Pons (tissue), 1 donor: ENCODE measurements at regions not wholly inside any gene's neighbourhood (a gene's known extent, or its start where the extent isn't known, plus 50 kb on each side); places are given as distances from the start of the nearest gene placed in this dataset.

Source experiments
- DNase-seq: peaks from one replicate; pipeline ENCODE4 v3.0.0-alpha.2; 2016; ENCODE audit warnings: low spot score

DNA sequence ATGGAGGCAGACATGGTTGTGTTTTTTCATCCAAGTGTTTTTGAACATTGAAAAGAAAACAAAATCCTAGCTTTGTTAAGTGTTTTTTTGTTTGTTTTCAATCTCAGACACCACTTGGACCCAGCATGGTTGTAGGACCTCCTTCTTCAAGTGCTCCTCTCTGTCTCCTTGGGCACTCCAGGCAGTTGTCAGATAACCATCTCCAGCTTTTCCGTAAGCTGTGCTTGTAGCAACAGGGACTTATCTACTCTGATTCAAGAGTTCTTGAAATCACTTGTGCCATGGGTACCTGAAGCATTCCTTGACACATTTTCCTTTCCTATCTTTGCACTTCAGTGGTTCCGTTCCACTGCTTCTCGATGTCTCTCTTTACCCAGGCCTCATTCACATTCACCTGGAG is 334.9 kb upstream of the DDX53 start:
- DNase-seq = no peak

DNA sequence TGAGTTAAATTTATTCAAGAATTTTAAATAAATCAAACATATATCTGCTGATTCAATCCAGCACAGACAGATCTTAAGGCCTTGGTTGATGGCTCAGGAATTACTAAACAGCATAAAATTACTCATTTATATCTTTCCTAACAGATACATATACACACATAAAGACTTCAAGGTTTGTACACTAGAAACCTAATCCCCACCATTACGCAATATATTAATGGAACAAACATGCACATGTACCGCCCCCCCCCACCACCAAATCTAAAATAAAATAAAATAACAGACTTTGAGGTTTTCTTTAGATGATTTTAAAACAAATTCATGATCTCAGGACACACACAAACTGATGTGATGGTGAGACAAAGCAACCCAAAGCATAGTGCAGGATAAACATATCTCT is 333.9 kb upstream of the DDX53 start:
- DNase-seq = no peak

DNA sequence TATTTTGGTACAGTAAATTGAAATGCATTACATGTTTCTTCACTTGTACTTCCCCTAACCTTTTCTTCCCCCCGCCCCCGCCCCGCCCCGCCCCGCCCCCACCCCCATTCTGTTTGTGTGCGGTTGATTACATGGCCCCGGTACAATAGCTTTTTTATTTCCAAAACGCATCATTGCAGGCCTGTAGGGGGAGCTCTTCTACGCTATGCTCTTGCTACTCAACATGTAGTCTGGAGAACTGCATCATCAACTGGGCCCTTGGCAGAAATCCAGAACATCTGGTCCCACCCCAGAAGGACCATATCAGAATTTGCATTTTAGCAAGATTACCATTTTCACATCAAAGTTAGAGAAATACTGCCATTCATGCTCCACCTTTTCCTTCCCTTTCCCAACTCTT is 333.3 kb upstream of the DDX53 start:
- DNase-seq = peak; percentile 31

DNA sequence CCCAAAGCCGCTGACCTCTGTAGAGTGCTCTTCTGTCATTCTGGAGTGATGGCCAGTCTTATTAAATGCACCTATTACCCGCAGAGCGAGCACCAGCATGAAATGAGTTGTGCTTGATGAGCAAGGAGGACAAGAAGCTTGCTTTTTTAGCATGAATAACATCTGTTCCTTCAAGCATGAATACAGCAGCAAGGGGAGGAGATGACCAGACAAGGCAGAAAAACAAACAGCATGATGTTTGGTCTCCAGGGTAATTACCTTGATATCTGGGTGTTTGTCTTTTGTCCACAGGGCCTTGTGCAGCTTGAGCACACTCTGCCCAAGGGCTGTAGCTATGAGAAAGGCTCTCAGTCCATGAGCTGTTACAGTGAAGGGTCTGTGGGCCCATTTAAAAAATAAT is 324.8 kb upstream of the DDX53 start:
- DNase-seq = no peak

DNA sequence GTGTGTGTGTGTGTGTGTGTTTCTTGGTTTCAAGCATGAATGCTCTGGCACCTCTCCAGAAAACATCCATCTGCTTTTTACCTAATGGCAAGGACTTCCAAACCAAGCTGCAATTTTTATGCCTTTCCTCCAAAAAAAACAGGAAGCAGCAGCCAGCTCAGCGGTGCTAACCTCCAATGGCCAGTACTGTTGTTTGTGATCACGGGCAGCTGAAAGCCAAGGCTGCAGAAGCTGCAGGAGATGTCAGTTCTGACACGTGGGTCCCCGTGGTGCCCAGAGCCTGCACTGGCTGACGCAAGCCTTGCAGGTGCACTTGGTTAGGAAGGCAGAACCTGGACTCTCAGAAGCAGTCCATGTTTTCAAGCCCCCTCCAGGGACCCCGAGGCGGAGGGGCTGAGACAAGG is 313.6 kb upstream of the DDX53 start:
- DNase-seq = peak; percentile 2

DNA sequence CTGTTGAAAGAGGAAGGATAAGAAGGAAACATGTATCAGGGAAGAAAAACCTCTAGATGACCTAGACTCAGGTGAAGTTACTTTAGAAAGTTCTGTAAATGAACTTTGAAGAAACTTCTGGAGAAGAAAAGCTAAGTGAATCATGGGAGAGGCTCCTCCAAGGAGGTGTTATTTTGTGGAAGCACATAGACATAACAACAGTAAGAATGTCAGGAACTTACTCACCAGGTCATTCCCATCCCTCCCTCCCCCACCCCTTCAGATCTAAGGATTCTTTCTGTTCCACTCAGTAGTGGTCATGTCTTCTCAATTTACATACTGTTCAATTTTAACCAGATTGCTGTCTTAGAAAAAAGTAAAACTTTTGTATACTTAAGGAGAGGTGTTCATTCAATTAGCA is 310.5 kb upstream of the DDX53 start:
- DNase-seq = no peak

DNA sequence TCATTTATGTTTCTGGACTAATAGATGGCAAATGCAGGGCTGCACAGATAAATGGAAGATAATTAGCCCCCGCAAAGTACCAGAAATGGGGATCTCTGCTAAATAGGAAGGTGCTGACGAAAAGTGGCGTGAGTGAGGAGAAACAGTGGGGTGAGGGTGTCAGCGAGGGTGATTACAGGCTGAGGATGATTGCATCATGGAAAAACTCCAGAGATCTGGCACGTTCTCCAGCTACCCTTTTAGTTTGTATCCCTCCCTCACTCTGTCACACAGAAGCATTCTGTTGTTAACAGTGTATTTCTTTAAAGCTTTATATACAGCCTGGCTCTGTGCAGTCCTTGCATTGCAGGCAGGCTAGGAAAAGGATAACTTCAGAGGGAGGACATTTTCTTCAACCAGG is 309.6 kb upstream of the DDX53 start:
- DNase-seq = no peak

DNA sequence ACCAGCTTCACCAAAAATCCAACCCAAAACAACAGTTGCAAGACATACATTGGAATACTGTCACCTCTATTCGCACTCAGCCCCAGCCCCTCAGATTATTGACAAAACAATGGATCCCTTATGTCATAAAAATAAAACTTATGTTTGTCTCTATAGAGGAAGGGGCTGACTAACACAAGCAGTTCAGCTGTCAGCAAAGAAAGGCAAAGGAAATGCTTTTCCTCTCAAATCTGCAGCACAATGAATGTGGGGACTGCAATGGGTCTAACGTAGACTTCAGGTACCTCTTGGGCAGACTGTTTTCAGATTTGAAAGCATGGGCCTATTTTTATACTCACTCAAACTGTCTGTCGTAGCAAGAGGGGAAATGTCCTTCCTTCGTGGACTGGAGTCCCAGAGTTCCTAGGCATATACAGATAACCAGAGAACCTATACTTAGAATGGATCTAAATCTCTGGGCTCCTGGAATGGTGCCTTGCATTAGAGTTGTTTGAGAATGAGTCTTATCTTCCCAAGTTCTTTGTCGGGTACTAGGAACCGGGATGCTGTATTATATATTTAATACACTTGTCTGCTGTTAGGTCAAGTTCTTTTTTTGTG is 307.7 kb upstream of the DDX53 start:
- DNase-seq = no peak

DNA sequence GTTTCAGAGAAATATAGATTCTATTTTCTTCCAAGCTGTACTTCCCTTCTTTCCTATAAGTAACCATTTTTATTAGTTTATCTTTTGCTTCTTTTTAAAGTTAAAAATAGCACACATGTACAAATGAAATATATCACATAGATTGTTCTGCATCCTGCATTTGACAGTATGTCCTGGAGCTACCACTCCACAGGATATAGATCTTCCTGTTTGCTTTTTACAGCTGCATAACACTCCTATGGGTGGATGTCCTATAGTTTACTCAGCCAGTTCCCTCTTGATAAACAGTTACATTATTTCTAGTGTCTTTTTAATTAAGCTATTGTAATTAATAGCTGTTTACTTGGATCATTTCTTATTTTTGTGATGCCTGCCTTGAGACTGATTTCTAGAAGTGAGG is 301.6 kb upstream of the DDX53 start:
- DNase-seq = no peak

DNA sequence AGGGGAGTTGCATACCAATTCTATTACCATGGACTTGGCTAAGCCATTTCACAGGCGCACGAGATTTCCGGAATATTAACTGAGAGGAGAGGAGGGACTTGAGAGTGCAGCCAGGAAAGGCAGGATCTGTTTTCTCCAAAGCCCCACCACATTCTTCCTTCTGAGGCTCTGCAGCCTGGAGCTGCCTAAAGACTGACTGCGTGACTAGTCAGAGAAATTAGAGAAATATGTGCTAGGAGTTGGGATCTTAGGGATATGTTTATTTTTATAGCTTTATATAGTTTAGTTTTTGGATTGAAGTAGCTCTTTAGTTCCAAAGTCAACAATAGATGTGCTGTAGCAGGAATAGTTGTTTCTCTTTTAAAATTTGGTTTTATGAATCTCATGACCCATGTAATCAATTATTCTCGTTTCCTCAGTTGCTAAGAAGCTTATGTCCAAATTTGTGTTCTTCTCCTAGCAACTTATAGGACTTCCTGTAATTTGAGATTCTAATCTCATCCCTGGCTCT is 300.1 kb upstream of the DDX53 start:
- no peak for DNase-seq

DNA sequence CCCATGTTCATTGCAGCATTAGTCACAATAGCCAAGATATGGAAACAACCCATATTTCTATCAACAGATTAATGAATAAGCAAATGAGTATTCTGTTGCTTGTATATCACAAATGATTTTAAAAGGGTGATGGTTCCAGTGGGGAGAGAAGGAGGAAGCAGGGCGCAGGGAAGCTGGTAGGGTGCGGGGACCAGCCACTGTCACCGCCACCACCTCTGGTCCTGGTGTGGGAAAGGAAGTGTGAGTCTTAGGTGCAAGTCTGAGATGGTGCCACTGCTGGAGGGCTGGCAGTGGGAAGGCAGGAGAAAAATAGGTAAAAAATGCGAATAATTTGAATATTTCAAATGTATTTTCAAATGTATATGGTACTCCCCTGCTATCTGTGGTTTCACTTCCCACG is 286.8 kb upstream of the DDX53 start:
- DNase-seq = no peak

DNA sequence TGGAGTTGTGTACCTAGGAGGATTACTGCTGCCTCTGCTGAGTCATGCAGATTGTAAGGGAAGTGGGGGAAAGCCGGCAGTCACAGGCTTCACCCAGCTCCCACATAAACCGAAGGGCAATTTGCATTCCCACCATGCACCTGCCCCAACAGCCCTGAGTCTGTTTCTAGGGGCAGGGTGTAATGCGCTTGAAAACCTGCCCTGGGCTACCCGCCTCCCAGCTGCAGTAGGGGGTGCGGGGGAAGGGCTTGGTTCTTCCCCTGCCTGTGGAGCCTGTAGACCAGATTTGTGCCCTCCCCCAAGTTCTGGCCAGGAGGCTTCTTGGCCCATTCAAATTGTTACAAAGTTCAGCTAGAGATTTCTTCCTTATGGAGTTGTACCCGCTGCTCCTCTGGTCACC is 269.2 kb upstream of the DDX53 start:
- no peak for DNase-seq

DNA sequence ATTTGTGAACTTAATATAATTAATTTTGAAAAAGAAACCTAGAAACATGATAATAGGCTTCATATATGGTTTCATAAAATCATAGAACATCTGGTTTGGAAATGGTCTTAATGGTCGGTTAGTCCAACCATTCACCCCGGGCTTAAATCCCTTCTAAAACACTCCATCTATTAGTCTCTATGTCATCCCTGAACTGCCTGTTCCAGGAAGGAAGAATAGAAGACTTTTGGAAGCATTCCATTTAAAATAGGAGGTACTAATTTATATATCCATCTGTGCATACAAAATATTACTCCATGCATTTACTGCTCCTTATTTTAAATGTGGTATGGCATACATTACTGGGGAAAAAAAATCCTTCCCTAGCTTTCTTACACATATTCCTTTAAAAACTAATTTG is 262.2 kb upstream of the DDX53 start:
- no peak for DNase-seq

DNA sequence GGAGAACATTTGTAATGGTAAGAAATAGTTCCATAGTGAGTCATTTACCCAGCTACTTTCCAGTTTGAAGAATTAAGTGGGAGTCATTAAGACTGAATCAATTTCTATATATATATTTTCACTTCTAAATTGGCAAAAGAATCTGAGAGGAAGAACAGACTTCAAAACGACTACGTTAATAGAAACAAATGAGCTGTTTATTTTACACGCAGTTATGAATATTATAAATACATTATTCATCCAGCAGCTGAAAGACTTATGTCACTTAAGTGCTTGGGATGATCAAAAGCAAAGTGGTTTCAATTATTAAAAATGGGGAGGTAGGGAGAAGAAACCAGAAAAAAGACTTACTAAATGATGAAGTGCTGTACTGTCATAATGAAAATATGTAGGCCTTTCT is 260.5 kb upstream of the DDX53 start:
- no peak for DNase-seq

DNA sequence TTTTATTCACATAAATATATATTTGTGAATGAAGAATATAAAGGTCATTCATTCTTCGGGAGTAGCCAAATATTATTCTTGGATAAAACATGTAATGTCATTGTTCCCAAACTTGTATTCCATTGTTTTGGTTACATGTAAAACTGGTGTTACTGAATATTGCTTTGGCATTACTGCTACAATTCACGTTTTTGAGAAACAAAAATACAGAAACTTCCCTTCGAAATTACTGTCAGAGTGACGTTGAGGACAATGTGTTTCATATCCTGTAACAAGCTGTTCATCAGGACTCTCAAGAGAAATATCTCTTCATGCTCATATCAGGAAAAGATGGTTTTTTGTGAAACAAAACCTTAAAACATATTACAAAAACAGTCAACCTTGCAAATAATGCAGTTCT is 258.9 kb upstream of the DDX53 start:
- no peak for DNase-seq

DNA sequence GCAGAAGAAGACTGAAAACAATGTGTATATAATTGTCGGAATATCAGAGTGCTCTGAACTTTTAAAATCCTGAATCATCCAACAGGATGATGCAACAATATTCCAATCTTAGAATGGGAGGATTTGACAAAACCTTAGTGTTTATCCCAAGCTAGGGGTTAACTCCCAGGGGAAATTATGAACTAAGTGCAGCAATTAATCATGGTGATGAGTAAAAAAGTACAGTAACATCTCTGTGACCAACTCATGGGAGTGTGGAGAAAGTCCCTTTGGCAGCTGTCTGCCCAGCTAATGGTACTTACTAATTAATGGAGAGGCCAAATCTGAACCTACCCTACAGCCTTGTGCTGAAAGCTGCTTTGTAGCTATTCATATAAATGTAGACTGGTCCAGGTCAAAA is 257.6 kb upstream of the DDX53 start:
- no peak for DNase-seq

DNA sequence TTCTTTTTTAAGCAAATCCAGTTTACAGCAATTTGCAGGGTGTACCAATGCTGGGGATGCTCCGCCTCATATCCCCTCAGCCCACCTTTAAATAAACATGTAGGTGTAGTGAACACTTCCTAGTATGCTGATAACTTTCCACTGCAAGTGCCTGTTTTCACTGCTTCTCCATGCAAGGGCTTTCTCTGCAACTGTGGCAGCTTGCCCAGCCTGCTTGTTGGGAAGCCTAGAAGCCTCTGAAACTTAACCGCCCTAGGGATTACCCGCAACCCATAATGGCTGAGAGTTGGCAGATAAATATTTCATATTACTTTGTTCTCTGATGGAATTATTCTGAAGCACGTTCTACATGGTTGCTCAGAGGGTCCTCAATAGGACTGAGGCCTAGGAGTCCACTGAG is 253.7 kb upstream of the DDX53 start:
- DNase-seq = no peak

DNA sequence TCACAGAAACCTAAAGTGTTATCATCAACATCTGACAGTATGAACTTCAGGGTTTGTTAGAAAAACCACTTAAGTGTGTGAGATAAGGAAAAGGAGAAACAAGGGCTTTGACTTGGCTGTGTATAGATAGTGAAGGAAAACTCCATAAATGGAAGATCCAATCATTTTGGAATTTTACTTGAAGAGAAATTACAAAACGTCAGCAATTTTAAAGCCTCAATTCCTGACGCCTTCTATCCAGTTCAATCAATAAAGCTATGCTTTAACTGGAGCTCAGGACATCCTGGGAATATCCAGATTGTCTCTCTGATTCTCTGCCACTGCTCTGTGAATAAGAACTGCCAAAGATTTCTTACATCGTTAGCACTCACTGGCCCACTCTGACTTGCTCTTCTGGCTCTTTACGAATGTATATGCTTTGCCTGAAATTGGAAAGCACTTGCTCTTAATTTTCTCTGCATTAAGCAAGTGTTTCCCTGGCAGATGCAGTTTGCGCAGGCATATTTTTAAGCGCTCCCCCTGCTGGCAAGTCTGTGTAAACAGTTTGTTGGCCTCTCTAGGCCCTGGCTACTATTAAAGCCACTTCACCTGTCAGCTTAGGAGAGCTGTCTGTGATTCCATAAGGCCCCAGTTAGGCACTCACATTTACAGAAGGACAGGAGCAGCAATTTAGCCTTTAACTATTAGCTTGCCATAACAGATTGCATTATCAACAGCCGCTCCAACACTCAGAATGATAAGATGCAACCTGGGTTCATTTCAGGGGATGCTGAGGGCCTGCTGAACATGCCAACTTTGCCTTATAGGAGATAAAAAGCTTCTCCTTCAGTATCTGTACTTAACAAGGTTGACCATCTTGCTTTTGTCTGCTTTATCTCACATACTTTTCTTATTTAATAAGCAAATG is 251.4 kb upstream of the DDX53 start:
- peak; percentile 19 for DNase-seq

DNA sequence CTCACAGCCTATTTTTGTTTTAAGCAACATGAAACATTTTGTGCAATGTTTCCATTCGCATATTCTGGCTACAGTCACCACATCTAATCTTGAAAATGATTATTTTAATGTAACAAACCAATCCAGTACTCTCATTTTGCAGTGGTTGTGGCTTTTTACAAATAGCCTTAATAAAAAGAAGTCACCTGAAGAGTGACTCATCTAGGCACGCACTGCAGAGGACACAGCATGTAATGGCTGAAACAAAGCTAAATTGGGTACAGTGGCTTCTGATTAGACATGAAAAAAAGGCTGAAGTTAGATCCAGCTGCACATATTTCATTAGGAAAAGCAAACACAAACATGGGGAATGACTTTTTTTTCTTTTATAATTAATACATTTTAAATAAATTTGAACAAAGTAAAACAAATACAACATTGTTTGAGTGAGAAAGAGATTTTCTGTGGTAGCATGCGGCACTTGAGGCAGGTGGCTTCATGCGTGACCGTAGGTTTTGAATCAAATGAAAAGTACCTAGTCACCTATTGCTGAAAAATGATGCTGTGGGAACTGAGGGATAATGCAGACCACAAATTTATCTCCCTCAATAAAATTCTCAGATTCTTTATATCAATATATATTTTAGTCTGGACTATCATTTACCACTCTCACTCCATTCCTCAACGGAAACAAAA is 240.8 kb upstream of the DDX53 start:
- no peak for DNase-seq

DNA sequence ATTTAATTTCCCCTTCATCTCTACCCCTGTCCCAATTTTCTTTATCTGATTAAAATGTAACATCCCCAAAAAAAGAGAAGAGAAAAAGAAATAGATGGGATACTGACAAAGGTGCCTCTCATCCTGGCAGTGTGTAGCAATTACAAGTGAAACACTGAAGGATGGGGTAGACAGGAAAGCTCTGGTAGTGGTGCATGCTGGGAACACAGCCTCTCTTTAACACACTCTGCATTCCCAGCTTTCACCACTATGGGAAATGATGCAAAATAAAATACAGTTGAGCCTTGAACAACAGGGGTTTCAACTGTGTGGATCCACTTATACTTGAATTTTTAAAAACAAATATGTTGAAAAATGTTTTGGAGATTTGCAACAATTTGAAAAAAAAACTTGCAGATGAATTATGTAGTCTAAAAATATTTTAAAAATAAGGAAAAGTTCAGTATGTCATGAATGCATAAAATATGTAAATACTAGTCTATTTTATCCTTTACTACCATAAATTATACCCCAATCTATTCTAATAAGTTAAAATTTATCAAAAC is 239.2 kb upstream of the DDX53 start:
- DNase-seq = no peak

DNA sequence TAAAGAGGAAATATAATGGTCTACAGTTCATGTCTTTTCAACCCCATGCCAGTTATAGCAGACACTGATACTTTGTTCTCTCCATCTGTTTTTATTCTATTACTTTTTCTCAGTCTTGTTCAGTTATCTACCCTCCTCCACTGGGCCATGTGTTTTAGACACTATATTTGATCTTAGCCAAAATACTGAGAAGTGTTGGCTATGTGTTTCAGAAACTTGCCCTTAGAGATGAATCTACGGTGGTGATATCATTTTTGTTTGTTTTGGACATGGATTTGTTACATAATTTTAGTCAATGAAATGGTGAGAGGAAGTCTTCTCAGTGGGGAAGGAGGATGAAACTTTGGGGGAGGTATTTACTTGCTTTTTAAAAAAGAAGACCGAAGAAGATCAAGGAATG is 211.5 kb upstream of the DDX53 start:
- no peak for DNase-seq

DNA sequence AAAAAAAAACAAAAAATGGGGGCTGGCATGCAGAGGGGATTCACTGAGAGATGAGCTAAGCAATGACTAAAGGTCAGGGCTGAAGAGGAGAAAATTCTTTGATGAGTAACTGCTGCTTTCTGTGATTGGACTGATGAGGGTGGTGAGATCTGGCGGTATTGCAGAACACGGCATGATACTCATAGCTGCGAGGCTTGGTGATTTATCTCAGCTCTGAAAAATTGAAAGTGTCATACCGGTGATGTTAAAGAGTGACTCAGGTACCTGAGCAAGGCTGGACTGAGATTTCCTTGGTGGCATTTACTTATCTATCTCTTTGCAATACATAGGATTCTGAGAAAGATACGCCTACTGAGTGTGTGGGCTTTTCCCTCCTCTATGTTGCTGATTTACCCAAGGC is 204.1 kb upstream of the DDX53 start:
- DNase-seq = no peak

DNA sequence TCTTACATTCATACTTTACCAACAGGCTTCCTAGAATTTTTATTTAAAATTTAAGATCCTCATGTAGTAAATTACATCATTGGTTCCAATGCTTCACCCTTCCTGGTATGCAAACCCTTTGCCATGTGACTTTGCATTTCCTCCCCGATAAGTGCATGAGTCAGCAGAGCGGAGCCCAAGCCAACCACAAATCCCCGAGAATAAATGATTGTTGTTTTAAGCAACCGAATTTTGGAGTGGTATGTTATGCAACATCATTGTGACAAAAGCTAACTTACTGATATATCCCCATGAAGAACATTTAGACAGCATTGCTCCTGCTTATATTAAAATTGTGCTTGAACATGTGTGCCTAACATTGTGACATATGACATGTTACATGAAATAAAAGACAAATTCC is 199.4 kb upstream of the DDX53 start:
- no peak for DNase-seq
